HL-60 (cell line): ENCODE measurements at regions not wholly inside any gene's neighbourhood (a gene's known extent, or its start where the extent isn't known, plus 50 kb on each side); places are given as distances from the start of the nearest gene placed in this dataset.
A peak's percentile ranks its signal among the peaks of the same experiment; 100 is the strongest.

Experiments
- DNase-seq, 2 experiments: peaks; one replicate each; pipeline ENCODE4 v3.0.0-alpha.2; 2010 to 2020; ENCODE audit warnings: low read depth in 1 of 2, low spot score in 1 of 2
- H3K27ac ChIP-seq: fragments of 250-450 bp; sonication (Bioruptor Pico); replicated peaks from 2 replicates; pipeline ENCODE4 v1.5.1; 2020; ENCODE audit warnings: mild to moderate bottlenecking, moderate library complexity
- H3K27me3 ChIP-seq: fragments of 250-450 bp; sonication (Bioruptor Pico); 2 replicates; pipeline ENCODE4 v1.5.1; 2021; ENCODE audit warnings: mild to moderate bottlenecking, moderate library complexity; ENCODE audit not compliant: insufficient read depth, poor library complexity, severe bottlenecking
- H3K4me3 ChIP-seq: replicated peaks from 2 replicates; pipeline ENCODE4 v1.5.1; 2011; ENCODE audit warnings: mild to moderate bottlenecking, control low read depth, low read length; ENCODE audit not compliant: insufficient read depth
- GABPA ChIP-seq: IDR thresholded peaks from 2 replicates; pipeline ENCODE4 v1.6.1; 2012; ENCODE audit warnings: low read depth
- POLR2AphosphoS5 ChIP-seq: IDR thresholded peaks from 2 replicates; pipeline ENCODE4 v1.6.1; 2012; ENCODE audit warnings: low read depth
- REST ChIP-seq: IDR thresholded peaks from 2 replicates; pipeline ENCODE4 v1.6.1; 2012; ENCODE audit warnings: low read depth; ENCODE audit not compliant: insufficient replicate concordance
- SPI1 ChIP-seq: IDR thresholded peaks from 2 replicates; pipeline ENCODE4 v1.6.1; 2012; ENCODE audit warnings: low read depth, mild to moderate bottlenecking, borderline replicate concordance
- TF ChIP-seq, protein P1 (sequence below): IDR thresholded peaks from one replicate; pipeline ENCODE4 v1.5.1; 2011; ENCODE audit warnings: low read length, control low read depth, inconsistent platforms; ENCODE audit not compliant: insufficient read depth

GRCh38 chr7:116618338-116619128 lies 53.5 kb upstream of the MET start:
- Histone ChIP-seq H3K4me3 (no peak overlapping the region), H3K27me3 (no peaks in the 10 kb centered on the region), H3K27ac (no peak overlapping the region)
- TF ChIP-seq GABPA (no peak), POLR2AphosphoS5 (no peak), SPI1 (no peak), REST (no peak)
- TF ChIP-seq, protein P1, sequence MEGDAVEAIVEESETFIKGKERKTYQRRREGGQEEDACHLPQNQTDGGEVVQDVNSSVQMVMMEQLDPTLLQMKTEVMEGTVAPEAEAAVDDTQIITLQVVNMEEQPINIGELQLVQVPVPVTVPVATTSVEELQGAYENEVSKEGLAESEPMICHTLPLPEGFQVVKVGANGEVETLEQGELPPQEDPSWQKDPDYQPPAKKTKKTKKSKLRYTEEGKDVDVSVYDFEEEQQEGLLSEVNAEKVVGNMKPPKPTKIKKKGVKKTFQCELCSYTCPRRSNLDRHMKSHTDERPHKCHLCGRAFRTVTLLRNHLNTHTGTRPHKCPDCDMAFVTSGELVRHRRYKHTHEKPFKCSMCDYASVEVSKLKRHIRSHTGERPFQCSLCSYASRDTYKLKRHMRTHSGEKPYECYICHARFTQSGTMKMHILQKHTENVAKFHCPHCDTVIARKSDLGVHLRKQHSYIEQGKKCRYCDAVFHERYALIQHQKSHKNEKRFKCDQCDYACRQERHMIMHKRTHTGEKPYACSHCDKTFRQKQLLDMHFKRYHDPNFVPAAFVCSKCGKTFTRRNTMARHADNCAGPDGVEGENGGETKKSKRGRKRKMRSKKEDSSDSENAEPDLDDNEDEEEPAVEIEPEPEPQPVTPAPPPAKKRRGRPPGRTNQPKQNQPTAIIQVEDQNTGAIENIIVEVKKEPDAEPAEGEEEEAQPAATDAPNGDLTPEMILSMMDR: no peak
- DNase-seq: no peak

GRCh38 chr7:116621649-116622048 lies 50.3 kb upstream of the MET start:
- no peak for TF ChIP-seq POLR2AphosphoS5
- no peak for TF ChIP-seq REST
- no peak for TF ChIP-seq GABPA
- no peak for TF ChIP-seq SPI1
- TF ChIP-seq, protein P1: no peak

More at GRCh38 chr7:116621649-116622048, 50.3 kb upstream of the MET start:
- H3K4me3 ChIP-seq: no peak overlapping the region
- peak in 1 of 2 experiments; percentile 12 for DNase-seq
- H3K27ac ChIP-seq: no peak overlapping the region
- peaks cover 4% of the 10 kb centered on the region for H3K27me3 ChIP-seq
